ENCODE measurements at regions not wholly inside any gene's neighbourhood (a gene's known extent, or its start where the extent isn't known, plus 50 kb on each side); places are given as distances from the start of the nearest gene placed in this dataset.

DNA sequence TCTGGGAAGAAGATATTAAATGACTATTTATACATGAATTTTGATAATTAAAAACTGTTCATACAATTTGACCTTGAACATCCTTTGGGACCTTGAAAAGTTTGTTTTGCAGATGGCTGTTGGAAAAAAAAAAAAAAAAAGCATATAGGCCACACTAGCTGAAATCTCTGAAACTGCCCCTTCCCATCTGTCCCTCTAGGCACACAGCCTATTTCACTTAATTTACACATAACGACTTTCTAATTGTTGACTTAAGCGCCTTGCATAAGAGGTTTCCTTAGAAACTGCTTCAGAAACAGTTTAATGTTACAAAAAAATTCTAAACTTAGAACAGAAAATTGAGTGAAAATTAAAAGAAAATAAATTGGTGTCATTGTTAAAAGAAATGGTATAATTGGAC is 131.0 kb downstream of the COX18 start:
- DNase-seq (ENCODE audit: extremely low read depth in 1 of 4, low spot score in 3 of 4): no peak
- peaks cover 0 to 1% of the 10 kb centered on the region in 2 experiments; a peak in 1 of 5 replicates for H3K27me3 ChIP-seq (ENCODE audit: control insufficient read depth in 2 of 2, insufficient read depth in 2 of 2, low read length in 2 of 2)
- in situ Hi-C loops (cut with MboI) (no loop called here), intact Hi-C loops (cut with micrococcal nuclease) (no loop called here)
- 4% methylated on average over 2 of the region's 2 CpGs for WGBS (ENCODE audit: insufficient coverage, low coverage, missing lambda C conversion rate)
- no peaks in the 10 kb centered on the region for H3K9me3 ChIP-seq (replicated peaks; ENCODE audit: control insufficient read depth, insufficient read depth, low read depth, low read length)
- H3K36me3 ChIP-seq (ENCODE audit: control insufficient read depth, insufficient read depth, low read length): no peaks in the 10 kb centered on the region
- H3K9me1 ChIP-seq (ENCODE audit: control insufficient read depth, insufficient read depth, low read length): no peaks in the 10 kb centered on the region
- no TSS peak for BruUV-seq (replicated peaks)
- no peak overlapping the region for H3K4me2 ChIP-seq (ENCODE audit: insufficient read depth, low read length)
- no peak overlapping the region for H3K9ac ChIP-seq (ENCODE audit: insufficient read depth in 1 of 2, low read depth in 2 of 2, low read length in 2 of 2)
- H3K4me1 ChIP-seq (replicated peaks in 1 of 2; ENCODE audit: control insufficient read depth in 2 of 2, insufficient read depth in 2 of 2, low read length in 2 of 2): no peaks in the 10 kb centered on the region
- no peak overlapping the region for H2AFZ ChIP-seq (ENCODE audit: low read depth, low read length)
- H3K4me3 ChIP-seq: no peak overlapping the region
- no peaks in the 10 kb centered on the region for H4K20me1 ChIP-seq (replicated peaks; ENCODE audit: control insufficient read depth, insufficient read depth, low read length)
- TF ChIP-seq ZBTB8A (IDR thresholded peaks at IDR 0.05; ENCODE audit: partially characterized antibody) (no peak), RBBP5 (IDR thresholded peaks at IDR 0.05; ENCODE audit: borderline replicate concordance, insufficient read depth, low read length, poor library complexity, severe bottlenecking) (no peak), MTA2 (IDR thresholded peaks at IDR 0.05; ENCODE audit: low read depth) (no peak), CHCHD3 (CRISPR knock-in tag; IDR thresholded peaks at IDR 0.05) (no peak), PRPF4 (IDR thresholded peaks at IDR 0.05; ENCODE audit: insufficient read depth, low read depth, low read length, poor library complexity, severe bottlenecking) (no peak), NUFIP1 (IDR thresholded peaks at IDR 0.05; ENCODE audit: partially characterized antibody) (no peak)
- TF ChIP-seq, protein P1, sequence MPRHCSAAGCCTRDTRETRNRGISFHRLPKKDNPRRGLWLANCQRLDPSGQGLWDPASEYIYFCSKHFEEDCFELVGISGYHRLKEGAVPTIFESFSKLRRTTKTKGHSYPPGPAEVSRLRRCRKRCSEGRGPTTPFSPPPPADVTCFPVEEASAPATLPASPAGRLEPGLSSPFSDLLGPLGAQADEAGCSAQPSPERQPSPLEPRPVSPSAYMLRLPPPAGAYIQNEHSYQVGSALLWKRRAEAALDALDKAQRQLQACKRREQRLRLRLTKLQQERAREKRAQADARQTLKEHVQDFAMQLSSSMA (CRISPR knock-in tag; IDR thresholded peaks at IDR 0.05): no peak
- TF ChIP-seq, protein P2, sequence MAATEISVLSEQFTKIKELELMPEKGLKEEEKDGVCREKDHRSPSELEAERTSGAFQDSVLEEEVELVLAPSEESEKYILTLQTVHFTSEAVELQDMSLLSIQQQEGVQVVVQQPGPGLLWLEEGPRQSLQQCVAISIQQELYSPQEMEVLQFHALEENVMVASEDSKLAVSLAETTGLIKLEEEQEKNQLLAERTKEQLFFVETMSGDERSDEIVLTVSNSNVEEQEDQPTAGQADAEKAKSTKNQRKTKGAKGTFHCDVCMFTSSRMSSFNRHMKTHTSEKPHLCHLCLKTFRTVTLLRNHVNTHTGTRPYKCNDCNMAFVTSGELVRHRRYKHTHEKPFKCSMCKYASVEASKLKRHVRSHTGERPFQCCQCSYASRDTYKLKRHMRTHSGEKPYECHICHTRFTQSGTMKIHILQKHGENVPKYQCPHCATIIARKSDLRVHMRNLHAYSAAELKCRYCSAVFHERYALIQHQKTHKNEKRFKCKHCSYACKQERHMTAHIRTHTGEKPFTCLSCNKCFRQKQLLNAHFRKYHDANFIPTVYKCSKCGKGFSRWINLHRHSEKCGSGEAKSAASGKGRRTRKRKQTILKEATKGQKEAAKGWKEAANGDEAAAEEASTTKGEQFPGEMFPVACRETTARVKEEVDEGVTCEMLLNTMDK (IDR thresholded peaks at IDR 0.05; ENCODE audit: borderline replicate concordance, insufficient read depth, low read depth, low read length, poor library complexity, severe bottlenecking): no peak
- no peak for FAIRE-seq
- no peaks in the 10 kb centered on the region for H3K79me2 ChIP-seq (ENCODE audit: control insufficient read depth, insufficient read depth, low read length)
- POLR2A ChIA-PET: no interaction called here
- no peak overlapping the region for H3K27ac ChIP-seq (ENCODE audit: extremely low read depth, low read depth, low read length)
- ATAC-seq: no peak
- CTCF ChIA-PET (ENCODE audit: low intra/inter-chr PET ratio): no interaction called here
